Pancreas (tissue), 10 donors: ENCODE measurements at regions not wholly inside any gene's neighbourhood (a gene's known extent, or its start where the extent isn't known, plus 50 kb on each side); places are given as distances from the start of the nearest gene placed in this dataset.
A peak's percentile ranks its signal among the peaks of the same experiment; 100 is the strongest.

Experiments
- ATAC-seq, 4 donors: fragments of 200-7000 bp; cut with Tn5 transposase; one replicate each; pipeline versions ENCODE4 v1.8.0 to v1.9.1; 2020; ENCODE audit warnings: mild to moderate bottlenecking in 4 of 4, moderate library complexity in 4 of 4
- DNase-seq, 6 donors: peaks; one replicate each; pipeline ENCODE4 v3.0.0-alpha.2; 2020
- FAIRE-seq: peaks from 2 replicates; lab custom pipeline; 2012; peaks lifted over from hg19 to GRCh38; lab: Jason Lieb, UNC
- H3K27ac ChIP-seq, 4 donors: fragments of 200-600 bp; sonication (generic); 1 replicate in 3 of 4; 2 replicates in 1 of 4; pipeline versions ENCODE4 v1.5.0 to v1.8.0; 2020
- H3K27me3 ChIP-seq, 4 donors: fragments of 200-600 bp; one replicate each; pipeline ENCODE4 v1.8.0; 2021
- H3K36me3 ChIP-seq, 3 donors: fragments of 200-600 bp; sonication (generic) in 1 of 3; one replicate each; pipeline versions ENCODE4 v1.5.0 to v1.8.0; 2020 to 2021
- H3K4me1 ChIP-seq, 3 donors: fragments of 200-600 bp; one replicate each; pipeline ENCODE4 v1.8.0; 2021
- H3K4me3 ChIP-seq, 4 donors: fragments of 200-600 bp; sonication (generic) in 2 of 4; one replicate each; pipeline versions ENCODE4 v1.5.0 to v1.8.0; 2020 to 2021
- H3K9me3 ChIP-seq, 4 donors: fragments of 200-600 bp; one replicate each; pipeline ENCODE4 v1.8.0; 2021
- CTCF ChIP-seq, 4 donors: fragments of 200-600 bp; sonication (generic) in 3 of 4; IDR thresholded peaks; one replicate each; pipeline versions ENCODE4 v1.5.0 to v1.8.0; 2021; ENCODE audit warnings: antibody characterized with exemption in 4 of 4
- WGBS, 2 donors: extraction: QIAGEN DNeasy Blood & Tissue Kit; methylation state at CpG; one replicate each; pipeline ENCODE4 v1.1.7; 2013; 5-methylcytosine and 5-hydroxymethylcytosine counted together
- intact Hi-C, 3 donors: fragments of 100-400 bp; cut with DNase I; formaldehyde crosslinking; loops; one replicate each; pipeline versions ENCODE4 v1.11.1 to v1.14.2; 2022
- donor health status: healthy with polysubstance abuse.
- donor health status: DM: no; HTN: no; CAD: no; lungs with moderate emphysema.
- donor health status: DM: no; HTN: no; CAD: no.
- donor health status: control.
- donor health status: control.
- donor health status: Bipolar disorder and iron deficiency.
- donor health status: DM: yes; HTN: yes; CAD: no.
- donor health status: DM: no; HTN: no; CAD: no.
- donor health status: DM: no; HTN: no; CAD: no.
- donor health status: DM: yes; HTN: yes; CAD: no.

- H3K27ac ChIP-seq: peak overlapping the region; percentile 33 to 95 (median 85)
- no peaks in the 10 kb centered on the region for H3K36me3 ChIP-seq
- FAIRE-seq (no peak), ATAC-seq (peak; percentile 72 to 85 (median 79)), DNase-seq (peak; percentile 83 to 94 (median 88))
- TF ChIP-seq CTCF (IDR thresholded peaks at IDR 0.05): no peak
- peak overlapping the region; percentile 58 to 96 (median 74) for H3K4me3 ChIP-seq
- 0% methylated on average over 50 to 82 of the region's 82 CpGs for WGBS, 2 donors
- intact Hi-C loops: no loop called here
- no peaks in the 10 kb centered on the region for H3K27me3 ChIP-seq
- H3K9me3 ChIP-seq: no peaks in the 10 kb centered on the region
- no peaks in the 10 kb centered on the region for H3K4me1 ChIP-seq
These were observed 64.0 kb upstream of the MAPRE2 start for GRCh38 chr18:34976899-34977837.

- DNase-seq (peak; percentile 49 to 84 (median 62)), ATAC-seq (peak; percentile 55 to 72 (median 56)), FAIRE-seq (no peak)
- Histone ChIP-seq H3K9me3 (no peaks in the 10 kb centered on the region), H3K27ac (peak overlapping the region; percentile 66 to 95 (median 85)), H3K4me1 (no peaks in the 10 kb centered on the region), H3K27me3 (no peaks in the 10 kb centered on the region), H3K4me3 (peak overlapping the region; percentile 58 to 96 (median 74)), H3K36me3 (no peaks in the 10 kb centered on the region)
- intact Hi-C loops: no loop called here
- no peak for TF ChIP-seq CTCF (IDR thresholded peaks at IDR 0.05)
- 0 to 1% methylated on average over 35 of the region's 35 CpGs for WGBS, 2 donors
These were observed 63.2 kb upstream of the MAPRE2 start for GRCh38 chr18:34977838-34978532.

GRCh38 chr18:34978533-34978893 lies 62.7 kb upstream of the MAPRE2 start:
- WGBS, 2 donors: 0 to 1% methylated on average over 5 of the region's 5 CpGs
- DNase-seq (no peak), FAIRE-seq (no peak), ATAC-seq (no peak)
- Histone ChIP-seq H3K27ac (peak overlapping the region; percentile 66 to 95 (median 85)), H3K36me3 (no peaks in the 10 kb centered on the region), H3K27me3 (no peaks in the 10 kb centered on the region), H3K9me3 (no peaks in the 10 kb centered on the region), H3K4me3 (peak overlapping the region; percentile 58 to 96 (median 74)), H3K4me1 (no peaks in the 10 kb centered on the region)
- TF ChIP-seq CTCF (IDR thresholded peaks at IDR 0.05): no peak
- intact Hi-C loops: no loop called here

- no peak for TF ChIP-seq CTCF (IDR thresholded peaks at IDR 0.05)
These were observed 62.1 kb upstream of the MAPRE2 start for GRCh38 chr18:34978953-34979608.

More at GRCh38 chr18:34978953-34979608, 62.1 kb upstream of the MAPRE2 start:
- FAIRE-seq (peak; percentile 93), DNase-seq (peak in 5 of 6 donors; percentile 57 to 80 (median 76)), ATAC-seq (peak; percentile 79 to 89 (median 82))
- intact Hi-C loops: no loop called here
- Histone ChIP-seq H3K9me3 (no peaks in the 10 kb centered on the region), H3K27me3 (no peaks in the 10 kb centered on the region), H3K27ac (peak overlapping the region; percentile 66 to 95 (median 85)), H3K4me1 (no peaks in the 10 kb centered on the region), H3K36me3 (no peaks in the 10 kb centered on the region), H3K4me3 (peak overlapping the region in 3 of 4 donors; percentile 66 to 96 (median 82))
- WGBS, 2 donors: 0 to 1% methylated on average over 9 of the region's 9 CpGs
